Epithelial cell of esophagus (primary cell): ENCODE measurements at regions not wholly inside any gene's neighbourhood (a gene's known extent, or its start where the extent isn't known, plus 50 kb on each side); places are given as distances from the start of the nearest gene placed in this dataset.

Experiments used
- DNase-seq: peaks from one replicate; pipeline ENCODE4 v3.0.0; 2010; ENCODE audit warnings: low read depth
- H3K4me3 ChIP-seq: 2 replicates; pipeline ENCODE4 v1.5.1; 2011; ENCODE audit warnings: mild to moderate bottlenecking, low read length, control low read depth
- TF ChIP-seq, protein P1 (sequence below): IDR thresholded peaks from 2 replicates; pipeline ENCODE4 v1.5.1; 2011; ENCODE audit warnings: low read depth, mild to moderate bottlenecking, low read length, control low read depth, inconsistent platforms; ENCODE audit not compliant: insufficient read depth; ENCODE audit errors: missing control alignments

DNA sequence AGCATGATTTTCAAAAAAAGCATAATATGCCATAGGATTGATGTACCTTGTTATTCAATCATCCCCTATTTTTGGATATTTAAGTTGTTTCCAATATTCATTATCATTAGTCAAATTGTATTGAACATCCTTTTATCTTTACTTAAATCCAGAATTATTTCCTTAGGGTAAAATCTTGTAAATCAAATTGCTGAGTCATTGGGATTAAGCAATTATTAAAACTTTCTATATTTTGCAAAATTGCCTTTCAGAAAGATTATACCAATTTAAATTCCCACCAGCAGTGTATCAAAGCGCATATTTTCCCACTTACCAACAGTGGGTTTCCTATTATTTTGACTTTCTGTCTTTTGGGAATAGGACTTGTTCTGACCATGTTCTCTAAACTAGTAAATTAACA lies 159.3 kb downstream of the SS18 start:
- H3K4me3 ChIP-seq = no peak overlapping the region
- DNase-seq = no peak
- TF ChIP-seq, protein P1, sequence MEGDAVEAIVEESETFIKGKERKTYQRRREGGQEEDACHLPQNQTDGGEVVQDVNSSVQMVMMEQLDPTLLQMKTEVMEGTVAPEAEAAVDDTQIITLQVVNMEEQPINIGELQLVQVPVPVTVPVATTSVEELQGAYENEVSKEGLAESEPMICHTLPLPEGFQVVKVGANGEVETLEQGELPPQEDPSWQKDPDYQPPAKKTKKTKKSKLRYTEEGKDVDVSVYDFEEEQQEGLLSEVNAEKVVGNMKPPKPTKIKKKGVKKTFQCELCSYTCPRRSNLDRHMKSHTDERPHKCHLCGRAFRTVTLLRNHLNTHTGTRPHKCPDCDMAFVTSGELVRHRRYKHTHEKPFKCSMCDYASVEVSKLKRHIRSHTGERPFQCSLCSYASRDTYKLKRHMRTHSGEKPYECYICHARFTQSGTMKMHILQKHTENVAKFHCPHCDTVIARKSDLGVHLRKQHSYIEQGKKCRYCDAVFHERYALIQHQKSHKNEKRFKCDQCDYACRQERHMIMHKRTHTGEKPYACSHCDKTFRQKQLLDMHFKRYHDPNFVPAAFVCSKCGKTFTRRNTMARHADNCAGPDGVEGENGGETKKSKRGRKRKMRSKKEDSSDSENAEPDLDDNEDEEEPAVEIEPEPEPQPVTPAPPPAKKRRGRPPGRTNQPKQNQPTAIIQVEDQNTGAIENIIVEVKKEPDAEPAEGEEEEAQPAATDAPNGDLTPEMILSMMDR = no peak

DNA sequence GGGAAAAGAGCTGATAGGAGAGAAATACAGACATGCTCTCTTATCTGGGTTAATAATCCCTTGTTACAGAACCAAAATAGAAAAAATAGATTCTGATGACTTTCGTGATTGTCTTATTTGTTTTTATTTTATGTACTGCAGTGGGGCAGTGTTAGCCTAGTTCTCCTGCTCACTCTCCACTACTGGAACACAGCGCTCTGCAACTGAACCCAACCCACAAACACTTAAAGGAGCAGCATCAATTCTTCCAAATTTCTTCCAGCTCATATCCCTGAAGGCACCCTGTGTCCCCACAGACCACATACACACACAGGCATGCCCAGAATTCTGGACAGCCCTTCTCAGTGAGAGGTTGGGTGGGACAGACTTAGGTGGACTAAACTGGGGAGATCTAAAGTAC lies 160.6 kb downstream of the SS18 start:
- TF ChIP-seq, protein P1 = no peak
- H3K4me3 ChIP-seq = no peak overlapping the region
- DNase-seq = no peak

DNA sequence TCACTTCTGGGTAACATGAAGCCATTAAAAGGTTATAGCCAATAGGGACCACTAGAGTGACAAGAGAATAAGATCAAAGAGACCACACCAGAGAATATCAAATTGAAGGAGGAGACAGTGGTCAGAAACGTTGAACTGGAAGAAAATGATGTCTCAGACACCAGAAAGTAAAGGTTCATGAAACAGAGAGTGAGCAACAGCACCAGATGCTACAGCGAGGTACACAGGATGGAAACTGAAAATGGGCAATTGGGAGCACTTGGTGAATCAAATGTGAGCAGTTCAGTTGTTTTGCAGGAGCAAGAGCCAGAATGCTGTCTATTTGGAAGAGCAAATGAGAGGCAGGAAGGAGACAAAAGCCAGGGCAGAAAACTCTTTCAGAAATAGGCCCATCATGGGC lies 162.6 kb downstream of the SS18 start:
- no peak overlapping the region for H3K4me3 ChIP-seq
- TF ChIP-seq, protein P1 = no peak
- DNase-seq = no peak

DNA sequence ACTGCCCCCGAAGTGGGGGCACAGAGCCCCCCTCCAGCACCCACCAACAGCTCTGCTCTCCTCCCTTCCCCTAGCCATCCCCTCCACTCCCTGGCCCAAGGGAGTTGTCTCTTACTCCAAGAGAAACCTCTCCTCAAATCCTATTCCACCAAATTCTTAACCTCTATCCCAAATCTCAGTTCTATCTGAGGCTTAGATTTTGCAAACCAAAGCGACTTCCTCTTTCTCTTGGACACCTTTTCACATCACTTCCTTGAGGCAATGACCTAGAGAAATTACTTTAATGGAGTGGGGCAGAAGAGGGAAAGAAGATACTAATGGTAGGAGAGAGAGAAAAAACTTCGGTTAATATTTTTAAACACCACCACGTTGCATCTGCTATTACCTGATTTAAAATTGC lies 167.2 kb downstream of the SS18 start:
- TF ChIP-seq, protein P1 = no peak
- no peak overlapping the region for H3K4me3 ChIP-seq
- DNase-seq = no peak

DNA sequence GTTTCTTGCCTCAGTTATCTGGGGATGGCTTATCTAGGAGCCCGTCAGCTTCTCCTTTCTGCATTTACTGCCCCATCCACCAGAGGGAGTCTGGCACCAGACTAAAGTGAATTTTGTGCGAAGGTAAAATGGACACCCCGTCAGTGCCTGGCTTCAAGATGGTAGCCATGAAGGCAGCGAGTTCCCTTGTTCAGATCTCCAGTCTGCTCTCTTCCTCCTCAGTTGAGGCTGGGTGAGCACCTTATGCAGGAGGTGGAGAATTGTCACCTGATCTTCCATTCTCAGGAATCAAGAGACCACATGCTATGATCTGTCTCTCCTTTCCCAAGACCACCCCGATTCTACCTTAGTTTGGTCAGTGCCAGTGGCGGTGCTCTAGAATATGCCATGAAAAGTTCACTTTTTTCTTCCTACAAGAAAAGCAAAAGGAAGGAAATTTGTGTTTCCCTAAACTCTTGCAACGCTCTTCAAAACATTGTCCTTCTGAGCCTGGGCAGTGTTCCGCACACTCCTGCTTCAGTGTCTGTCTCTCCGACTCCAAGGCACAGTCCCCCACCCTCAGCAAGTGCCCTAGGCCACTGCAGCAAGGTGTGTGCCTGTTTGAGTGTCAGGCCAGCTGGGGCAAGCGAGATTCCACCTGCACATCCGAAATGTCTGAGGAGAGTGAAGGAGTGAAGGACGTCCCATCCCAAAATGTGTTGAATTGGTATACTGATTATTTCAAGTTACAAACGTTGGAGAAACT lies 168.6 kb downstream of the SS18 start:
- peak; percentile 38 for DNase-seq
- TF ChIP-seq, protein P1 = peak; percentile 70
- no peak overlapping the region for H3K4me3 ChIP-seq

DNA sequence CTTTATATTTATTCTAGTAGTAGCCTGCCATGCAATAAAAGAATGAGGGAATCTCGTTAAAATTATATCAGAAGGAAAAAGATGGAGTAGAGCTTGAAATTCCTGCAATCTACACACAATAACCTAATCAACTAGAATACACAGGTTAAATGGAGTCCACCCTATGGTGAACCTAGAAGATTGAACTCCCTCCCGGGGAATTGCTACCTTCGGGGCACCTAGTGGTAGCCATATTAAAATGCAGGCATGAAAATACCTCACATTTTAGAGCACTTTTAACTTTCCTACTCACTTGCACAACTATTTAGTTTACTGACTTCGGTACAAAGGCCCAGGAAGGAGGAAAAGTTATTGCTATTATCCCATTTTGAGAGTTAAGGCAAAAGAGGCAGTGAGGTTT lies 174.5 kb downstream of the SS18 start:
- no peak for DNase-seq
- H3K4me3 ChIP-seq = no peak overlapping the region
- TF ChIP-seq, protein P1 = no peak

DNA sequence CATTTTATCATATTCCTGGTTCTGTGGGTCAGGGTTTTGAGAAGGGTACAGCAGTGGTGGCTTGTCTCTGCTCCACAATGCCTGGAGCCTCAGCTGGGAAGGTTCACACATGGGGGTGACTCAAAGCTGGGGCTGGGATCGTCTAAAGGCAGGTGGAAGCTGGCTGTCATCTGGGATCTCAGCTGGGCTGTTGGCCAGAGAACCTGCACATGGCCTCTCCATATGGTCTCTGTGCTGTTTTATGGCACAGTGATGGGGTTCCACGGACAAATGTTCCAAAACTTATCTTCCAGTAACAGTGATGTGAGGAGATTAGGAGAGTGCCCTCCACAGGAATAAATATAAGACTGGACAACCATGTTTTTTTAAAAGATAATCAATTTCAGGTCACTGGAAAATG lies 191.4 kb downstream of the SS18 start:
- no peak for DNase-seq
- TF ChIP-seq, protein P1 = no peak
- no peak overlapping the region for H3K4me3 ChIP-seq
